ENCODE measurements at regions not wholly inside any gene's neighbourhood (a gene's known extent, or its start where the extent isn't known, plus 50 kb on each side); places are given as distances from the start of the nearest gene placed in this dataset.

GRCh38 chr10:70942725-70943124, 54.4 kb upstream of the PCBD1 start:
- H3K4me3 Mint-ChIP-seq (ENCODE audit: unreplicated experiment): no peak overlapping the region
- H3K27ac Mint-ChIP-seq (ENCODE audit: unreplicated experiment): no peak overlapping the region
- no peak for DNase-seq
- no peaks in the 10 kb centered on the region for H3K4me1 ChIP-seq
- H3K36me3 Mint-ChIP-seq (ENCODE audit: insufficient read depth, unreplicated experiment): no peaks in the 10 kb centered on the region
- no peak overlapping the region for H3K4me3 ChIP-seq (ENCODE audit: low read depth, low read length)
- ChIA-PET CTCF (no interaction called here), POLR2A (no interaction called here)
- no peak for TF ChIP-seq CTCF (IDR thresholded peaks at IDR 0.05; ENCODE audit: insufficient read depth in 1 of 2, low read depth in 1 of 2, low read length in 1 of 2, severe bottlenecking in 1 of 2, unreplicated experiment in 1 of 2)
- BruUV-seq (replicated peaks): no TSS peak
- H3K27me3 ChIP-seq (replicated peaks; ENCODE audit: control insufficient read depth, insufficient read depth, low read length): no peaks in the 10 kb centered on the region; the same call in 1 of the 2 replicates
- H3K9me3 ChIP-seq: no peaks in the 10 kb centered on the region
- H3K9me3 Mint-ChIP-seq (ENCODE audit: unreplicated experiment): no peaks in the 10 kb centered on the region
- H3K36me3 ChIP-seq (ENCODE audit: control insufficient read depth, insufficient read depth, low read length): no peaks in the 10 kb centered on the region
- intact Hi-C loops (cut with micrococcal nuclease; ENCODE audit: unreplicated experiment): no loop called here
- peaks cover 9% of the 10 kb centered on the region for H3K27me3 Mint-ChIP-seq (ENCODE audit: insufficient read depth, unreplicated experiment)
- H3K4me1 Mint-ChIP-seq (ENCODE audit: low read depth, unreplicated experiment): no peaks in the 10 kb centered on the region

- TF ChIP-seq CTCF (IDR thresholded peaks at IDR 0.05; ENCODE audit: insufficient read depth in 1 of 2, low read depth in 1 of 2, low read length in 1 of 2, severe bottlenecking in 1 of 2, unreplicated experiment in 1 of 2): no peak
- POLR2A ChIA-PET: no interaction called here
- H3K4me1 ChIP-seq: no peaks in the 10 kb centered on the region
- no peak overlapping the region for H3K27ac Mint-ChIP-seq (ENCODE audit: unreplicated experiment)
- intact Hi-C loops (cut with micrococcal nuclease; ENCODE audit: unreplicated experiment): no loop called here
- H3K27me3 ChIP-seq (replicated peaks; ENCODE audit: control insufficient read depth, insufficient read depth, low read length): no peaks in the 10 kb centered on the region; the same call in 1 of the 2 replicates
- BruUV-seq (replicated peaks): no TSS peak
- H3K36me3 ChIP-seq (ENCODE audit: control insufficient read depth, insufficient read depth, low read length): no peaks in the 10 kb centered on the region
- H3K4me3 Mint-ChIP-seq (ENCODE audit: unreplicated experiment): no peak overlapping the region
- CTCF ChIA-PET: no interaction called here
- no peaks in the 10 kb centered on the region for H3K9me3 ChIP-seq
- H3K36me3 Mint-ChIP-seq (ENCODE audit: insufficient read depth, unreplicated experiment): no peaks in the 10 kb centered on the region
- no peaks in the 10 kb centered on the region for H3K9me3 Mint-ChIP-seq (ENCODE audit: unreplicated experiment)
- no peak for DNase-seq
- H3K27me3 Mint-ChIP-seq (ENCODE audit: insufficient read depth, unreplicated experiment): peaks cover 9% of the 10 kb centered on the region
- no peak overlapping the region for H3K4me3 ChIP-seq (ENCODE audit: low read depth, low read length)
- no peaks in the 10 kb centered on the region for H3K4me1 Mint-ChIP-seq (ENCODE audit: low read depth, unreplicated experiment)
These were observed 54.9 kb upstream of the PCBD1 start for GRCh38 chr10:70943249-70943648.

- DNase-seq: no peak
- H3K36me3 Mint-ChIP-seq (ENCODE audit: insufficient read depth, unreplicated experiment): no peaks in the 10 kb centered on the region
- CTCF ChIA-PET: no interaction called here
- no peaks in the 10 kb centered on the region for H3K4me1 ChIP-seq
- no peak overlapping the region for H3K4me3 ChIP-seq (ENCODE audit: low read depth, low read length)
- H3K4me1 Mint-ChIP-seq (ENCODE audit: low read depth, unreplicated experiment): no peaks in the 10 kb centered on the region
- H3K4me3 Mint-ChIP-seq (ENCODE audit: unreplicated experiment): no peak overlapping the region
- no peaks in the 10 kb centered on the region; the same call in 1 of the 2 replicates for H3K27me3 ChIP-seq (replicated peaks; ENCODE audit: control insufficient read depth, insufficient read depth, low read length)
- no TSS peak for BruUV-seq (replicated peaks)
- peaks cover 9% of the 10 kb centered on the region for H3K27me3 Mint-ChIP-seq (ENCODE audit: insufficient read depth, unreplicated experiment)
- H3K9me3 ChIP-seq: no peaks in the 10 kb centered on the region
- H3K36me3 ChIP-seq (ENCODE audit: control insufficient read depth, insufficient read depth, low read length): no peaks in the 10 kb centered on the region
- intact Hi-C loops (cut with micrococcal nuclease; ENCODE audit: unreplicated experiment): no loop called here
- H3K9me3 Mint-ChIP-seq (ENCODE audit: unreplicated experiment): no peaks in the 10 kb centered on the region
- POLR2A ChIA-PET: no interaction called here
- no peak overlapping the region for H3K27ac Mint-ChIP-seq (ENCODE audit: unreplicated experiment)
- no peak for TF ChIP-seq CTCF (IDR thresholded peaks at IDR 0.05; ENCODE audit: insufficient read depth in 1 of 2, low read depth in 1 of 2, low read length in 1 of 2, severe bottlenecking in 1 of 2, unreplicated experiment in 1 of 2)
These were observed 55.6 kb upstream of the PCBD1 start for GRCh38 chr10:70943841-70944466.

All from Caco-2 (cell line).